RKO (cell line): ENCODE measurements at regions not wholly inside any gene's neighbourhood (a gene's known extent, or its start where the extent isn't known, plus 50 kb on each side); places are given as distances from the start of the nearest gene placed in this dataset.

Experiments
- DNase-seq: peaks from one replicate; pipeline ENCODE4 v3.0.0-alpha.2; 2016; ENCODE audit warnings: low spot score

- DNase-seq: no peak
Measured at GRCh38 chr5:44659334-44659733, 149.4 kb upstream of the MRPS30 start.

DNA sequence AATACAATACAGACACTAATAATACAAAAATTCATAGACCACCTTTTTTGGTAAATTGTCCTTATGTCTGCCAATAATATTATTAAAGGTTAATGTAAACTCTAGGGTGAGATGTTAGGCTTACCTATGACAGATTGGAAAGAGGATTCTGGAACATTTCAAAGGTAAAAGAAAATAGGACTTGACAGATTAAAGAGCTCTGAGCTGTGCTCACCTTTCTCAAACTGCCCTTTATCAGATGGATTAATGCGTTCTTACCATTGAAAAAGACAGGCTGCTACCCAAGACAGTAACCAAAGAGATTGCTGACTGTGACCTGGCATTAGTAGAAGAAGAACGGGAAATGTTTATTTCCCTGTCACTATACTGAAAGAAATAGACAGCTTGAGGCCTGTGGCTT lies 156.1 kb upstream of the MRPS30 start:
- no peak for DNase-seq

- DNase-seq: no peak
Measured at GRCh38 chr5:44646016-44646415, 162.7 kb upstream of the MRPS30 start.

GRCh38 chr5:44645502-44645901 lies 163.2 kb upstream of the MRPS30 start:
- DNase-seq: no peak

DNA sequence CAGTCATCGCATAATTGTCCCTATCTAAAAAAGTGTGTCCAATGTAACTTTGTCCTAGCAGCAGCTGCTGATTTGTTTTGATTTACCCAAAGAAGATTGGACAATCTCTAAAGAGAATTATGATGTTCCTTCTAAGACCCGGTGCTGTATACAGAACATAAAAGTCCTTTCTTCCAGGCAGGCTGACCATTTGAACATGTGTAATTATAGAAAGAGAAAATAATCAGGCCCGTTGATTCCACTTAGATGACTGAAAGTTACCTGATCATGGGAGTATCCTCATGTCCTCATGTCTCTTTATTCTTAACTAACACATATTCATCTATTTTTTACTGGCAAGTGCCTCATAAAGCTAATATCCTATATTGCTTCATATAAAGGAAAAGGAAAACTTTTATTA lies 164.1 kb upstream of the MRPS30 start:
- DNase-seq: no peak

- no peak for DNase-seq
Measured at GRCh38 chr5:44641820-44642219, 166.9 kb upstream of the MRPS30 start.

GRCh38 chr5:44640945-44641456 lies 167.7 kb upstream of the MRPS30 start:
- DNase-seq: no peak

- DNase-seq: no peak
Measured at GRCh38 chr5:44637916-44638869, 170.6 kb upstream of the MRPS30 start.

GRCh38 chr5:44632344-44632743 lies 176.4 kb upstream of the MRPS30 start:
- no peak for DNase-seq

GRCh38 chr5:44626846-44627245 lies 181.9 kb upstream of the MRPS30 start:
- DNase-seq: no peak

- no peak for DNase-seq
Measured at GRCh38 chr5:44622331-44622730, 186.4 kb upstream of the MRPS30 start.

DNA sequence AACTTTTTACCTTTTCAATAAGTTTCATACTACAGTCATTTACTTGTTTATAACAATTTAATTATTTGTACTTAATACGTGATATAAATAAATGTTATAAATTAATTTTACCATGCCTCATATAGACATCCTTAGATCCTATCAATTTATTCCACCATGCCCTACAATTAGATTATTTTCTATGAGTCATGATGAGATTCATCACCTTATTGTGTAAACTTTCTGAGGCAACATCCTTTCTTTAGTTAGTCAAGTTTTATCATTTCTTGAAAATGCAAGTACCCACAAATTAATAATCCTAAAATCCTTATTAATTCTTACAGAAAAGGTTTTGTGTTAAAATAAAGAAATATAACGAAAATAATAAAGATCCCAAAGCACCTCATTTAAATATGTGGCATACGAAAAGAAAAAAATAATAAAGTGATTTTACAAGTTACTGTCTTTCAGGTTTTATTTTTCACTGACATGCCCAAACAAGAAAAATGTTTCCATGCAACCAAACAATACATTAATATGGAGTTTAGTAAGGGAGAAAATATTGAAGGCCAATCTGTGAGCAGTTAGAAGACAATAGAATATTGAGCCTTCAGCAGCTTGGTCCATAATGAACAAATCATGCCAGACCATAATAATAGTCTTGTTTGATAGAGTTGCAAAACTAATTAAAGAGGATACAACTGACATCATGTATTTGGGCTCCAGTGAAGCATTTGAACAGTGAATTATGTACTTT lies 188.7 kb upstream of the MRPS30 start:
- DNase-seq: no peak

GRCh38 chr5:44614845-44615244 lies 193.9 kb upstream of the MRPS30 start:
- no peak for DNase-seq

DNA sequence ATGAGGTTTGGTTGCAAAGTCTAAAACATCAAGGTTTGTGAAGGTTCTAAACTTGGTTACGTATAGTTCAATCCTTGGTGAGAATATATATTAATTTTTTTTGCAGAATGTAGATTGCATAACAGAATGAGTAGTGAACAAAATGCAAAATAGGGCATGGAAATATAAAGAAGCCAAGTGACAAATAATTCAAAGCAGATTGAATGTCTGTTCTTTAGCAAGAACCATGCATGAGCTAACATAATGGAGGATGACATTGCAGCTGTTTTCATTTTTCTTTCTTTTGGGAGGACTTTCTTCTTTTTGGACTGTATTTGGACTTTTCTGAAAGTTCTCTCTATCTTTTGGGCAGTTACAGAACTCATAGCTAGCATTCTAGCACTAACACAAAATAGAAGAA lies 194.8 kb upstream of the MRPS30 start:
- no peak for DNase-seq

GRCh38 chr5:44605926-44606325 lies 202.8 kb upstream of the MRPS30 start:
- no peak for DNase-seq

GRCh38 chr5:44603496-44604272 lies 205.1 kb upstream of the MRPS30 start:
- no peak for DNase-seq

DNA sequence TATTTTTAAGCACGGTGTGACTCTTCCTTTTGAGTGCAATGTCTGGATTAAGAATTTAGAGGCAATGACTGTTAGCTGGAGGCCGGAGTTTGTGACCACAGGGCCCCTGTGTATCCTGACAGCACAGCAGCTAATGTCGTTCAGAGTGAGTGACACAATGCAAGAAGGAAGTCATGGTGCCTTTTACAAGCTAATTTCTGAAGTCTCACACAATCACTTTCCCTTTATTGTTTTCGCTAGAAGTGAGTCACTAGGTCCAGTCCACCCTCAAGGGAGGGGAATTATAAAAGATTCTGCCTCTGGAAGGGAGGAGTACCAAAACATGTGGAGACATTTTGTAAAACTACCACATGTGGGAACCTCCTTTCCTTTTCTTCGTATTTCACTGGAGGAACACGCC lies 185.5 kb upstream of the FGF10 start:
- no peak for DNase-seq

DNA sequence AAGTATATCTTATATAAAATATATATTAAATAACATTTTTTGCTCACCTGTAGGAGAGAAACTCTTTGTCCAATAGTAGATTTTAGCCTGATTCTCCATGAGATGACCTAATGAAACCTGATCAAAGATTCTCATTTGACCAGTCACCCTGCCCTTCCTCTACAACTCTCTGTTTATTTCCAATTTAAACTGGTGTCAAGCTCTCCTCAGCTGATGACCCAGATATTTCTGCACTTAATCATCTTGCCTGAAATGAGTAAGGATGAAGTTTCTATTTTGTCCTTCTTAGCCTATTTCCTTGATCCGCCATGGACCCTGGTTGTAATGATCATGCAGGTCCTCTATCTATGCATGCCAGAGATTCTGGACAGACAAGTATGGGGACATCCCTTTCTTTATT lies 179.3 kb upstream of the FGF10 start:
- peak; percentile 6 for DNase-seq

DNA sequence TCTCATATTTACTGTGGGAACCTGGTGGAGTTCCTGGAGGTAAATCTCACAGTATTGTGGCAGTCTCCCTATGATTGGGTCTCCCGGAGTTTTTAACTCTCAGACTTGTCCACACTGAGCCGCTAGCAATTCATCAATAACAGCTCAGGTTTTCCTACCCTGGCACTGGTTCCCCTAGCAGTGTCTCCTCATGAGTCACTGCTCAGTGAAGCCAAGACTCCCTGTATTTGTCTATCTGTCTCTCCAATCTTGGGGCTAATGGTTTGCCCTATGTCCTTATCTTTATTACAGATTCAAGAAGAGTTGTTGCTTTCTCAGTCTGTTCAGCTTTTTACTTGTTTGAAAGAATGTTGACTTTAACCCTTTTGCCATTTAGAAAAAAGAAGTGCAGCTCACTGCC lies 176.7 kb upstream of the FGF10 start:
- DNase-seq: no peak

GRCh38 chr5:44565360-44565759 lies 176.1 kb upstream of the FGF10 start:
- DNase-seq: no peak

DNA sequence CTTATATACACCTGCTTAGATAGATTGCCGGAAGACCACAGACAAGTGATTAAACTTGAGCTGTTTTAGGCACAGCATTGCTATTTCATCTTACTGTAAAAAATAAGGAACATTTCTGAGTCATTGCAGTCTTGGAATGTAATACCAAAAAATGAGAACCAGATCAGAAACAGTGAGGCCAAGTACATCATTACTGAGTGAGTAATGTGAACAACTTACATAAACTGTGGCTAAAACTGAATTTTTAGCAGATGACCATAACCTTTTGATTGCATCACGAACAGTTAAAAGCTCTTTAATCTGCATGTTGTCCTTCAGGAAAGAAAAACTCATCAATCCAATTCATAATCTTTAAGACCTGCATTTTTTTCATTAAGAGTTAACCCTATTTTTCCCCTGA lies 157.1 kb upstream of the FGF10 start:
- DNase-seq: peak; percentile 45

DNA sequence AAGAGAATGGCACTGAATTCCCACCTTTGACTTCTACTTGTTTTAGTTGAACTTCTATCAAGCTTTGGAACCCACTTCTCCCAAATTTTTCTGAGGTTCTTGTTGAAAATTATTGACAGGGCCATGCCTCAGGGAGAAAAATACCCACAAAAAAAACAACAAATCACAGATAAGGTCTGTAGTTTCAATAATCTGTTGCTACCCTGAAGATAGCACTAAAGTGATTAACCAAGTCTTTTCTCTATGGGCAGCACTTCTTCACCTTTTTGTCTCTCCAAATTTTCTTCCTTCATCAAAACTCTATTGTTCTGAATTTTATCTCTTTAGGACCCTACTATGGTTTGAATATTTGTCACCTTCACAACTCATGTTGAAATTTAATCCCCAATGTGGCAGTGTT lies 154.3 kb upstream of the FGF10 start:
- DNase-seq: no peak
